A549 (cell line): ENCODE measurements at regions not wholly inside any gene's neighbourhood (a gene's known extent, or its start where the extent isn't known, plus 50 kb on each side); places are given as distances from the start of the nearest gene placed in this dataset.

Experiments used
- ATAC-seq, 2 experiments: fragments of 200-7000 bp in 1 of 2; fragments of >200 bp in 1 of 2; cut with Nextera tagmentation in 1 of 2; cut with Tn5 transposase in 1 of 2; 3 replicates each; pipeline versions ENCODE4 v1.8.0 to v1.9.1; 2018 to 2020; ENCODE audit warnings: mild to moderate bottlenecking in 1 of 2, moderate library complexity in 1 of 2
- CTCF ChIA-PET: fragments of 300-600 bp; sonication (Branson Sonifier 250); formaldehyde crosslinking; extraction: SDS; loops from one replicate; lab custom pipeline; 2021; ENCODE audit warnings: antibody characterized with exemption, inconsistent platforms; lab: Yijun Ruan, JAX
- POLR2A ChIA-PET: fragments of 350-600 bp; formaldehyde crosslinking; extraction: SDS; loops from one replicate; lab custom pipeline; 2021; ENCODE audit warnings: antibody characterized with exemption, inconsistent platforms; lab: Yijun Ruan, JAX
- DNase-seq, 2 experiments: peaks; one replicate each; pipeline versions ENCODE4 v3.0.0 to v3.0.0-alpha.2; 2011 to 2016; ENCODE audit warnings: low read depth in 1 of 2, low spot score in 1 of 2
- FAIRE-seq: peaks from 2 replicates; lab custom pipeline; 2011; peaks lifted over from hg19 to GRCh38; lab: Jason Lieb, UNC
- H3K27ac ChIP-seq, 2 experiments: fragments of >200 bp; sonication (Bioruptor Twin); formaldehyde crosslinking; 3 replicates each; pipeline ENCODE4 v1.5.1; 2016 to 2017
- H3K4me1 ChIP-seq: fragments of >200 bp; sonication (Bioruptor Twin); formaldehyde crosslinking; 3 replicates; pipeline ENCODE4 v1.6.1; 2016
- H3K4me2 ChIP-seq: fragments of >200 bp; sonication (Bioruptor Twin); formaldehyde crosslinking; 3 replicates; pipeline ENCODE4 v1.6.1; 2016
- H3K4me3 ChIP-seq: fragments of >200 bp; sonication (Bioruptor Twin); formaldehyde crosslinking; 3 replicates; pipeline ENCODE4 v1.5.1; 2016
- H3K9me3 ChIP-seq: fragments of >200 bp; sonication (Bioruptor Twin); formaldehyde crosslinking; 3 replicates; pipeline ENCODE4 v1.6.1; 2016
- CEBPB ChIP-seq, 2 experiments: fragments of >200 bp in 1 of 2; sonication (Bioruptor Twin) in 1 of 2; formaldehyde crosslinking in 1 of 2; IDR thresholded peaks; 2 replicates each; pipeline ENCODE4 v1.6.1; 2012 to 2016
- FOSL2 ChIP-seq, 2 experiments: fragments of 450-650 bp in 1 of 2; fragments of >200 bp in 1 of 2; sonication (Bioruptor Twin) in 1 of 2; formaldehyde crosslinking; IDR thresholded peaks; 2 replicates each; pipeline versions ENCODE4 v1.5.0 to v1.6.1; 2016 to 2020; ENCODE audit warnings: mild to moderate bottlenecking in 1 of 2, moderate library complexity in 1 of 2
- FOXS1 ChIP-seq: fragments of 250-450 bp; sonication (Bioruptor Pico); IDR thresholded peaks from 2 replicates; pipeline ENCODE4 v1.5.0; 2020; ENCODE audit warnings: mild to moderate bottlenecking, moderate library complexity
- HEYL ChIP-seq: fragments of 250-450 bp; sonication (Bioruptor Pico); IDR thresholded peaks from 2 replicates; pipeline ENCODE4 v1.8.0; 2021; ENCODE audit warnings: mild to moderate bottlenecking, moderate library complexity
- JUN ChIP-seq, 2 experiments: fragments of >200 bp; sonication (Bioruptor Twin); formaldehyde crosslinking; IDR thresholded peaks; 2 replicates in 1 of 2; 3 replicates in 1 of 2; pipeline ENCODE4 v1.6.1; 2016 to 2017
- MAZ ChIP-seq: fragments of 150-350 bp; IDR thresholded peaks from 2 replicates; pipeline ENCODE4 v1.6.1; 2014; ENCODE audit warnings: antibody characterized with exemption, low read depth, low read length, borderline replicate concordance
- MYC ChIP-seq: IDR thresholded peaks from 2 replicates; pipeline ENCODE4 v1.6.1; 2012; ENCODE audit warnings: mild to moderate bottlenecking, inconsistent platforms, low read length, improper control_type of control experiment, borderline replicate concordance
- NPAS2 ChIP-seq: fragments of 250-450 bp; sonication (Bioruptor Pico); IDR thresholded peaks from 2 replicates; pipeline ENCODE4 v1.8.0; 2022; ENCODE audit warnings: mild to moderate bottlenecking, moderate library complexity, borderline replicate concordance
- POLR2A ChIP-seq: IDR thresholded peaks from 2 replicates; pipeline ENCODE4 v1.6.1; 2012; ENCODE audit warnings: mild to moderate bottlenecking, low read length
- POLR2AphosphoS2 ChIP-seq: conservative IDR thresholded peaks from 2 replicates; pipeline ENCODE4 v1.6.1; 2012; ENCODE audit warnings: low read length, improper control_type of control experiment, inconsistent platforms
- RARB ChIP-seq: fragments of 250-450 bp; sonication (Bioruptor Pico); IDR thresholded peaks from 2 replicates; pipeline ENCODE4 v1.8.0; 2021; ENCODE audit warnings: mild to moderate bottlenecking, moderate library complexity
- RCOR1 ChIP-seq: fragments of 150-350 bp; IDR thresholded peaks from 2 replicates; pipeline ENCODE4 v1.6.1; 2014; ENCODE audit warnings: antibody characterized with exemption, low read length, low read depth
- RFX5 ChIP-seq: fragments of 450-650 bp; IDR thresholded peaks from 2 replicates; pipeline ENCODE4 v1.7.1; 2014; ENCODE audit warnings: antibody characterized with exemption, mild to moderate bottlenecking, moderate library complexity
- SMC3 ChIP-seq: fragments of >200 bp; sonication (Bioruptor Twin); formaldehyde crosslinking; IDR thresholded peaks from 3 replicates; pipeline ENCODE4 v1.6.1; 2018; ENCODE audit warnings: inconsistent platforms
- TP53 ChIP-seq: fragments of 250-450 bp; sonication (Bioruptor Pico); IDR thresholded peaks from 2 replicates; pipeline ENCODE4 v1.5.0; 2021; ENCODE audit warnings: mild to moderate bottlenecking, moderate library complexity
- ZC3H11A ChIP-seq: fragments of 450-650 bp; IDR thresholded peaks from 2 replicates; pipeline ENCODE4 v1.6.1; 2014; ENCODE audit warnings: antibody characterized with exemption, mild to moderate bottlenecking
- ZFP36 ChIP-seq: fragments of 450-650 bp; IDR thresholded peaks from 2 replicates; pipeline ENCODE4 v1.6.1; 2014; ENCODE audit warnings: borderline replicate concordance; ENCODE audit not compliant: partially characterized antibody
- ZNF302 ChIP-seq: fragments of 250-450 bp; sonication (Bioruptor Pico); IDR thresholded peaks from 2 replicates; pipeline ENCODE4 v1.9.0; 2021; ENCODE audit warnings: inconsistent platforms, mild to moderate bottlenecking, moderate library complexity
- WGBS: methylation state at CpG from one replicate; pipeline ENCODE4 v1.1.6; 2017; ENCODE audit errors: missing lambda C conversion rate; 5-methylcytosine and 5-hydroxymethylcytosine counted together
- TF ChIP-seq, protein P1 (sequence below): fragments of 150-350 bp; IDR thresholded peaks from 2 replicates; pipeline ENCODE4 v1.6.1; 2014; ENCODE audit warnings: low read depth, mild to moderate bottlenecking, low read length
- TF ChIP-seq, protein P2 (sequence below): IDR thresholded peaks from 2 replicates; pipeline ENCODE4 v1.6.1; 2012; ENCODE audit warnings: low read depth, borderline replicate concordance
- TF ChIP-seq, protein P3 (sequence below): fragments of >200 bp; sonication (Bioruptor Twin); formaldehyde crosslinking; IDR thresholded peaks from 3 replicates; pipeline ENCODE4 v1.6.1; 2016
- TF ChIP-seq, protein P4 (sequence below): fragments of >200 bp; sonication (Bioruptor Twin); formaldehyde crosslinking; IDR thresholded peaks from 3 replicates; pipeline ENCODE4 v1.5.1; 2016
- TF ChIP-seq, protein P5 (sequence below): fragments of >200 bp; sonication (Bioruptor Twin); formaldehyde crosslinking; IDR thresholded peaks from 2 replicates; pipeline ENCODE4 v1.6.1; 2016

DNA sequence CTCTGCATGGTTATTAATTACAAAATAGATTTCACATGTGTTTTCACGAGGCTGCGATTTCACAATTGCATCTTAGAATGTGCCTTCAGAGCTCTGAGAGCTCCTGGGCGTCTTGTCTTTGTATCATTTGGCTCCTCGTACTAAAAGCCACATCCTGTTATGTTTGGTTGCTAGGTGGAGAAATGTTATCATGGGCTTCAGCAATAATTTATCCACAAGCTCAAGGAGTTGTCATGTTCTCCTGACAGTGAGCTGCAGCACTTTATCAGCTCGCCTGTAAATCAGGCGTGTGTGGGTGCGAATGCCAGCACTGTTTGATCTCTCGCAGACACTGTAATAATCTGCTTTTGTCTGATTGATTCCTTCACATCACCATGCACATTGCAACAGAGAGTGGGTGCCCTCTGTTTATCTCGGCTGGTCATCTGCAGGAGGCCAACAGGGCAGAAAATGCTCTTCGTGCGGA is 218.6 kb upstream of the ZFP64 start:
- ChIA-PET CTCF (interaction anchor here (1.0 kb wide), 1 partner anchor 30 kb away, joined by 3 read pairs; no protein-coding TSS in a partner anchor), POLR2A (no interaction called here)
- Histone ChIP-seq H3K4me2 (no peak overlapping the region), H3K9me3 (no peaks in the 10 kb centered on the region), H3K27ac (no peak overlapping the region), H3K4me3 (no peak overlapping the region), H3K4me1 (no peaks in the 10 kb centered on the region)
- WGBS: 37% methylated on average over 11 of the region's 11 CpGs
- TF ChIP-seq MAZ: no peak
- TF ChIP-seq POLR2A: no peak
- TF ChIP-seq RARB (CRISPR knock-in tag): no peak
- no peak for TF ChIP-seq ZFP36
- TF ChIP-seq RCOR1: no peak
- TF ChIP-seq FOSL2 (IDR thresholded peaks at IDR 0.05): no peak
- TF ChIP-seq FOSL2 (CRISPR knock-in tag; IDR thresholded peaks at IDR 0.05): no peak
- TF ChIP-seq, protein P1, sequence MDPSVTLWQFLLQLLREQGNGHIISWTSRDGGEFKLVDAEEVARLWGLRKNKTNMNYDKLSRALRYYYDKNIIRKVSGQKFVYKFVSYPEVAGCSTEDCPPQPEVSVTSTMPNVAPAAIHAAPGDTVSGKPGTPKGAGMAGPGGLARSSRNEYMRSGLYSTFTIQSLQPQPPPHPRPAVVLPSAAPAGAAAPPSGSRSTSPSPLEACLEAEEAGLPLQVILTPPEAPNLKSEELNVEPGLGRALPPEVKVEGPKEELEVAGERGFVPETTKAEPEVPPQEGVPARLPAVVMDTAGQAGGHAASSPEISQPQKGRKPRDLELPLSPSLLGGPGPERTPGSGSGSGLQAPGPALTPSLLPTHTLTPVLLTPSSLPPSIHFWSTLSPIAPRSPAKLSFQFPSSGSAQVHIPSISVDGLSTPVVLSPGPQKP: no peak
- no peak for TF ChIP-seq ZC3H11A
- TF ChIP-seq SMC3: no peak
- TF ChIP-seq TP53 (CRISPR knock-in tag): no peak
- TF ChIP-seq, protein P2, sequence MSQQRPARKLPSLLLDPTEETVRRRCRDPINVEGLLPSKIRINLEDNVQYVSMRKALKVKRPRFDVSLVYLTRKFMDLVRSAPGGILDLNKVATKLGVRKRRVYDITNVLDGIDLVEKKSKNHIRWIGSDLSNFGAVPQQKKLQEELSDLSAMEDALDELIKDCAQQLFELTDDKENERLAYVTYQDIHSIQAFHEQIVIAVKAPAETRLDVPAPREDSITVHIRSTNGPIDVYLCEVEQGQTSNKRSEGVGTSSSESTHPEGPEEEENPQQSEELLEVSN: no peak
- no peak for TF ChIP-seq ZNF302 (CRISPR knock-in tag)
- TF ChIP-seq, protein P3, sequence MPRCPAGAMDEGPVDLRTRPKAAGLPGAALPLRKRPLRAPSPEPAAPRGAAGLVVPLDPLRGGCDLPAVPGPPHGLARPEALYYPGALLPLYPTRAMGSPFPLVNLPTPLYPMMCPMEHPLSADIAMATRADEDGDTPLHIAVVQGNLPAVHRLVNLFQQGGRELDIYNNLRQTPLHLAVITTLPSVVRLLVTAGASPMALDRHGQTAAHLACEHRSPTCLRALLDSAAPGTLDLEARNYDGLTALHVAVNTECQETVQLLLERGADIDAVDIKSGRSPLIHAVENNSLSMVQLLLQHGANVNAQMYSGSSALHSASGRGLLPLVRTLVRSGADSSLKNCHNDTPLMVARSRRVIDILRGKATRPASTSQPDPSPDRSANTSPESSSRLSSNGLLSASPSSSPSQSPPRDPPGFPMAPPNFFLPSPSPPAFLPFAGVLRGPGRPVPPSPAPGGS: no peak
- TF ChIP-seq HEYL (CRISPR knock-in tag): no peak
- TF ChIP-seq FOXS1: no peak
- TF ChIP-seq CEBPB (IDR thresholded peaks at IDR 0.05): no peak
- TF ChIP-seq, protein P4, sequence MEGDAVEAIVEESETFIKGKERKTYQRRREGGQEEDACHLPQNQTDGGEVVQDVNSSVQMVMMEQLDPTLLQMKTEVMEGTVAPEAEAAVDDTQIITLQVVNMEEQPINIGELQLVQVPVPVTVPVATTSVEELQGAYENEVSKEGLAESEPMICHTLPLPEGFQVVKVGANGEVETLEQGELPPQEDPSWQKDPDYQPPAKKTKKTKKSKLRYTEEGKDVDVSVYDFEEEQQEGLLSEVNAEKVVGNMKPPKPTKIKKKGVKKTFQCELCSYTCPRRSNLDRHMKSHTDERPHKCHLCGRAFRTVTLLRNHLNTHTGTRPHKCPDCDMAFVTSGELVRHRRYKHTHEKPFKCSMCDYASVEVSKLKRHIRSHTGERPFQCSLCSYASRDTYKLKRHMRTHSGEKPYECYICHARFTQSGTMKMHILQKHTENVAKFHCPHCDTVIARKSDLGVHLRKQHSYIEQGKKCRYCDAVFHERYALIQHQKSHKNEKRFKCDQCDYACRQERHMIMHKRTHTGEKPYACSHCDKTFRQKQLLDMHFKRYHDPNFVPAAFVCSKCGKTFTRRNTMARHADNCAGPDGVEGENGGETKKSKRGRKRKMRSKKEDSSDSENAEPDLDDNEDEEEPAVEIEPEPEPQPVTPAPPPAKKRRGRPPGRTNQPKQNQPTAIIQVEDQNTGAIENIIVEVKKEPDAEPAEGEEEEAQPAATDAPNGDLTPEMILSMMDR: no peak
- TF ChIP-seq, protein P5, sequence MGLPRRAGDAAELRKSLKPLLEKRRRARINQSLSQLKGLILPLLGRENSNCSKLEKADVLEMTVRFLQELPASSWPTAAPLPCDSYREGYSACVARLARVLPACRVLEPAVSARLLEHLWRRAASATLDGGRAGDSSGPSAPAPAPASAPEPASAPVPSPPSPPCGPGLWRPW: no peak
- TF ChIP-seq RFX5: no peak
- no peak for TF ChIP-seq NPAS2 (CRISPR knock-in tag)
- ATAC-seq (no peak), DNase-seq (no peak), FAIRE-seq (no peak)

DNA sequence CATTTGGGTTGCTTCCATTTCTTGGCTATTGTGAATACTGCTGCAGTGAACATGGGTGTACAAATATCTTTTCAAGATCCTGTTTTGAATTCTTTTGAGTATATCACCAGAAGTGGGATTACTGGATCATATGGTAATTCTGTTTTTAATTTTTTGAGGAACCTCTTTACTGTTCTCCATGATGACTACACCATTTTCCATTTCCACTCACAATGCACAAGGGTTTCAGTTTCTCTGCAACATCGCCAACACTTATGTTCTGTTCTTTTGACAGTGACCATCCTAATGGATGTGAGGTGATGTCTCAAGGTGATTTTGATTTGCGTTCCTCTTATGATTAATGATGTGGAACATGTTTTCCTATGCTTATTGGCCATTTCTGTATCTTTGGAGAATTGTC is 214.4 kb upstream of the ZFP64 start:
- 31% methylated on average over 2 of the region's 2 CpGs for whole genome bisulfite sequencing
- POLR2A ChIA-PET: no interaction called here

More for the DNA sequence above, 214.4 kb upstream of the ZFP64 start:
- H3K4me2 ChIP-seq: no peak overlapping the region
- TF ChIP-seq JUN (IDR thresholded peaks at IDR 0.05) (no peak), POLR2AphosphoS2 (no peak), MYC (no peak), FOXS1 (no peak), SMC3 (no peak), NPAS2 (CRISPR knock-in tag) (no peak)
- no peak for DNase-seq
- no peak overlapping the region for H3K27ac ChIP-seq
- ATAC-seq: no peak
- no peak overlapping the region for H3K4me3 ChIP-seq
- H3K9me3 ChIP-seq: no peaks in the 10 kb centered on the region
- no peak for FAIRE-seq
- H3K4me1 ChIP-seq: no peaks in the 10 kb centered on the region
- CTCF ChIA-PET: no interaction called here
